H1 (cell line): ENCODE measurements at regions not wholly inside any gene's neighbourhood (a gene's known extent, or its start where the extent isn't known, plus 50 kb on each side); places are given as distances from the start of the nearest gene placed in this dataset.

Source experiments
- JUND ChIP-seq: IDR thresholded peaks from 2 replicates; pipeline ENCODE4 v1.6.1; 2011; ENCODE audit warnings: mild to moderate bottlenecking, improper control_type of control experiment, low read length
- POLR2A ChIP-seq, 2 experiments: IDR thresholded peaks; 1 replicate in 1 of 2; 2 replicates in 1 of 2; pipeline ENCODE4 v1.6.1; 2011; ENCODE audit warnings: low read depth in 2 of 2, low read length in 2 of 2, mild to moderate bottlenecking in 2 of 2; ENCODE audit errors: control extremely low read depth in 1 of 2
- POLR2AphosphoS5 ChIP-seq: IDR thresholded peaks from 2 replicates; pipeline ENCODE4 v1.6.1; 2011; ENCODE audit warnings: low read depth, low read length

DNA sequence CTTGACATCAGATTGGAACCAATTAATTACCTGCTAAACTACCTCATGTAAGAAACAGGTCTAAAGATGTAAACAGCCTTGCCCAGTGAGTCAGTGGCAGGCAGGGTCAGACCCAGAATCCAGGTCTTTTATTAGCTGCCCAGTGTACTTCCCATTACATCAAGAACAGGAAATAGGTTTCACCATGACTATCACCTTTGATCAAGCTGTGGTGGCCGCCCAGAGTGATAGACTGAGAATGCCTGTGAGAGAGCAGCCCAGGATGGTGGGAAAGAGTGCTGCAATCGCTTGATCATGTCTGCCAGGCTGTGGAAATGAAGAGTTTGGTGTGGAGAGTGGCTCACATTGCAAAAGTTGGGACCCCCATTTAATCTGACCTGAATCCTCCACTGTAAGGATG is 61.3 kb upstream of the PIAS1 start:
- TF ChIP-seq POLR2AphosphoS5 (no peak), POLR2A (IDR thresholded peaks at IDR 0.05; ENCODE audit: control extremely low read depth in 1 of 2, low read depth in 2 of 2, low read length in 2 of 2) (no peak), JUND (no peak)
